ENCODE measurements at regions not wholly inside any gene's neighbourhood (a gene's known extent, or its start where the extent isn't known, plus 50 kb on each side); places are given as distances from the start of the nearest gene placed in this dataset.

DNA sequence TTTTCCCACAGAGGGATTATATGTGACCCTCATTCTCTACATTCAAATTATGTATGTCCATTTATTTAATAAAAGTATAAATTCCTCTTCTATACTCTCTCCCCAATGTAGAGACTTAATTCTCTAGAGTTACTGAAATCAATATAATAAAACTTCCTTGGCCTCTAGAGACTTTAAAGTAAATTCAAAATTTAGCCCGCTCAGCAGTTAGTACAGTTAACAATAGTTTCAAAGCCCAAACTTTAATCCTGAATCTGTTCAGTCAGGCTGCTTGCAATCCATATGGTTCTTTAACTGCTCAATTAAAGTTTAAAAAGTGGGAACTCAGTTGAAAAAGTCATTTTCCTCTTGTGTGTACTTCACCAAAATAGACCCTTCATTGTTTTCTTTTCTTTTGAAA, 2558.4 kb downstream of the ARAP2 start:
- no peak for ATAC-seq
- TF ChIP-seq, protein P1, sequence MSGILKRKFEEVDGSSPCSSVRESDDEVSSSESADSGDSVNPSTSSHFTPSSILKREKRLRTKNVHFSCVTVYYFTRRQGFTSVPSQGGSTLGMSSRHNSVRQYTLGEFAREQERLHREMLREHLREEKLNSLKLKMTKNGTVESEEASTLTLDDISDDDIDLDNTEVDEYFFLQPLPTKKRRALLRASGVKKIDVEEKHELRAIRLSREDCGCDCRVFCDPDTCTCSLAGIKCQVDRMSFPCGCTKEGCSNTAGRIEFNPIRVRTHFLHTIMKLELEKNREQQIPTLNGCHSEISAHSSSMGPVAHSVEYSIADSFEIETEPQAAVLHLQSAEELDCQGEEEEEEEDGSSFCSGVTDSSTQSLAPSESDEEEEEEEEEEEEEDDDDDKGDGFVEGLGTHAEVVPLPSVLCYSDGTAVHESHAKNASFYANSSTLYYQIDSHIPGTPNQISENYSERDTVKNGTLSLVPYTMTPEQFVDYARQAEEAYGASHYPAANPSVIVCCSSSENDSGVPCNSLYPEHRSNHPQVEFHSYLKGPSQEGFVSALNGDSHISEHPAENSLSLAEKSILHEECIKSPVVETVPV (CRISPR knock-in tag; IDR thresholded peaks at IDR 0.05) = no peak
- TF ChIP-seq, protein P2, sequence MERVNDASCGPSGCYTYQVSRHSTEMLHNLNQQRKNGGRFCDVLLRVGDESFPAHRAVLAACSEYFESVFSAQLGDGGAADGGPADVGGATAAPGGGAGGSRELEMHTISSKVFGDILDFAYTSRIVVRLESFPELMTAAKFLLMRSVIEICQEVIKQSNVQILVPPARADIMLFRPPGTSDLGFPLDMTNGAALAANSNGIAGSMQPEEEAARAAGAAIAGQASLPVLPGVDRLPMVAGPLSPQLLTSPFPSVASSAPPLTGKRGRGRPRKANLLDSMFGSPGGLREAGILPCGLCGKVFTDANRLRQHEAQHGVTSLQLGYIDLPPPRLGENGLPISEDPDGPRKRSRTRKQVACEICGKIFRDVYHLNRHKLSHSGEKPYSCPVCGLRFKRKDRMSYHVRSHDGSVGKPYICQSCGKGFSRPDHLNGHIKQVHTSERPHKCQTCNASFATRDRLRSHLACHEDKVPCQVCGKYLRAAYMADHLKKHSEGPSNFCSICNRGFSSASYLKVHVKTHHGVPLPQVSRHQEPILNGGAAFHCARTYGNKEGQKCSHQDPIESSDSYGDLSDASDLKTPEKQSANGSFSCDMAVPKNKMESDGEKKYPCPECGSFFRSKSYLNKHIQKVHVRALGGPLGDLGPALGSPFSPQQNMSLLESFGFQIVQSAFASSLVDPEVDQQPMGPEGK (CRISPR knock-in tag; IDR thresholded peaks at IDR 0.05; ENCODE audit: borderline replicate concordance) = no peak
- no peak for TF ChIP-seq GLIS3 (CRISPR knock-in tag; IDR thresholded peaks at IDR 0.05)
- no peak for TF ChIP-seq CREB5 (CRISPR knock-in tag; IDR thresholded peaks at IDR 0.05; ENCODE audit: low read depth)

DNA sequence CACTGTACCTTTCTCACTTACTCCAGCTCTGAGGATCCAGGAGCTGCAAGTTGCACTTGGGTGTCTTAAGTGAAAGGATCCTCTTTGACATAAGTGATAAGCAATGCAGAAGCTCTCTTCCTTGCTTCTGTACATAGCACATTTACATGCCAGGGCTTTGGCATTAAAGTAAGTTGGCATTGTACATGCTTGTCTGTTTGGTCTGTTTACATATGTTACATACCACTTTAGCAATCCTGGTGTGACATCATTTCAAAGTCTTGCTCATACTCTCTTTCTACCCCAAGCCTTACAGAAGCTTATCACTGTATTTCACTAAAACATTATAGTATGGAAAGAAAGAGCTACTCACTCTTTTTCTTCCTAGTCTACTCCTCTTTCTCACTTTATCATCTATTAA, 2548.3 kb downstream of the ARAP2 start:
- TF ChIP-seq OSR1 (CRISPR knock-in tag; IDR thresholded peaks at IDR 0.05) = no peak
- no peak for TF ChIP-seq ESRRG (CRISPR knock-in tag; IDR thresholded peaks at IDR 0.05)
- no peak for TF ChIP-seq SNAI2 (CRISPR knock-in tag; IDR thresholded peaks at IDR 0.05)
- no peak for TF ChIP-seq RARB (CRISPR knock-in tag; IDR thresholded peaks at IDR 0.05)
- TF ChIP-seq CREB5 (CRISPR knock-in tag; IDR thresholded peaks at IDR 0.05; ENCODE audit: low read depth) = no peak
- no peak for TF ChIP-seq ZNF565 (CRISPR knock-in tag; conservative IDR thresholded peaks at IDR 0.05; ENCODE audit: low read depth)
- TF ChIP-seq TCF4 (CRISPR knock-in tag; IDR thresholded peaks at IDR 0.05; ENCODE audit: borderline replicate concordance) = no peak
- no peak for TF ChIP-seq PPARA (CRISPR knock-in tag; IDR thresholded peaks at IDR 0.05; ENCODE audit: borderline replicate concordance)
- TF ChIP-seq ZNF70 (CRISPR knock-in tag; IDR thresholded peaks at IDR 0.05) = no peak
- no peak for TF ChIP-seq GLIS3 (CRISPR knock-in tag; IDR thresholded peaks at IDR 0.05)
- no peak for TF ChIP-seq BACH2 (CRISPR knock-in tag; IDR thresholded peaks at IDR 0.05; ENCODE audit: borderline replicate concordance)
- no peak for TF ChIP-seq ISL1 (CRISPR knock-in tag; IDR thresholded peaks at IDR 0.05)
- no peak for TF ChIP-seq ARNTL (CRISPR knock-in tag; IDR thresholded peaks at IDR 0.05; ENCODE audit: borderline replicate concordance, low read depth)
- TF ChIP-seq, protein P2 (CRISPR knock-in tag; IDR thresholded peaks at IDR 0.05; ENCODE audit: borderline replicate concordance) = no peak
- TF ChIP-seq, protein P3, sequence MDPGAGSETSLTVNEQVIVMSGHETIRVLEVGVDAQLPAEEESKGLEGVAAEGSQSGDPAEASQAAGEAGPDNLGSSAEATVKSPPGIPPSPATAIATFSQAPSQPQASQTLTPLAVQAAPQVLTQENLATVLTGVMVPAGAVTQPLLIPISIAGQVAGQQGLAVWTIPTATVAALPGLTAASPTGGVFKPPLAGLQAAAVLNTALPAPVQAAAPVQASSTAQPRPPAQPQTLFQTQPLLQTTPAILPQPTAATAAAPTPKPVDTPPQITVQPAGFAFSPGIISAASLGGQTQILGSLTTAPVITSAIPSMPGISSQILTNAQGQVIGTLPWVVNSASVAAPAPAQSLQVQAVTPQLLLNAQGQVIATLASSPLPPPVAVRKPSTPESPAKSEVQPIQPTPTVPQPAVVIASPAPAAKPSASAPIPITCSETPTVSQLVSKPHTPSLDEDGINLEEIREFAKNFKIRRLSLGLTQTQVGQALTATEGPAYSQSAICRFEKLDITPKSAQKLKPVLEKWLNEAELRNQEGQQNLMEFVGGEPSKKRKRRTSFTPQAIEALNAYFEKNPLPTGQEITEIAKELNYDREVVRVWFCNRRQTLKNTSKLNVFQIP (CRISPR knock-in tag; IDR thresholded peaks at IDR 0.05; ENCODE audit: borderline replicate concordance, low read depth) = no peak
- no peak for TF ChIP-seq ZNF8 (CRISPR knock-in tag; IDR thresholded peaks at IDR 0.05)
- ATAC-seq = no peak

- ATAC-seq = no peak
- TF ChIP-seq ZNF8 (CRISPR knock-in tag; IDR thresholded peaks at IDR 0.05) (no peak), TOX (CRISPR knock-in tag; IDR thresholded peaks at IDR 0.05; ENCODE audit: borderline replicate concordance) (no peak), ARNTL (CRISPR knock-in tag; IDR thresholded peaks at IDR 0.05; ENCODE audit: borderline replicate concordance, low read depth) (no peak), RARB (CRISPR knock-in tag; IDR thresholded peaks at IDR 0.05) (no peak), ESRRG (CRISPR knock-in tag; IDR thresholded peaks at IDR 0.05) (no peak), ZNF70 (CRISPR knock-in tag; IDR thresholded peaks at IDR 0.05) (no peak), ZNF565 (CRISPR knock-in tag; conservative IDR thresholded peaks at IDR 0.05; ENCODE audit: low read depth) (no peak), TCF4 (CRISPR knock-in tag; IDR thresholded peaks at IDR 0.05; ENCODE audit: borderline replicate concordance) (no peak), CREB5 (CRISPR knock-in tag; IDR thresholded peaks at IDR 0.05; ENCODE audit: low read depth) (no peak), OSR1 (CRISPR knock-in tag; IDR thresholded peaks at IDR 0.05) (no peak)
- TF ChIP-seq, protein P3 (CRISPR knock-in tag; IDR thresholded peaks at IDR 0.05; ENCODE audit: borderline replicate concordance, low read depth) = no peak
Measured at GRCh38 chr4:33696586-33696985, 2547.7 kb downstream of the ARAP2 start.

Data from SK-N-SH treated with all-trans-retinoic acid at 6 μM for 48 hours (cell line).